ENCODE measurements at regions not wholly inside any gene's neighbourhood (a gene's known extent, or its start where the extent isn't known, plus 50 kb on each side); places are given as distances from the start of the nearest gene placed in this dataset.

DNA sequence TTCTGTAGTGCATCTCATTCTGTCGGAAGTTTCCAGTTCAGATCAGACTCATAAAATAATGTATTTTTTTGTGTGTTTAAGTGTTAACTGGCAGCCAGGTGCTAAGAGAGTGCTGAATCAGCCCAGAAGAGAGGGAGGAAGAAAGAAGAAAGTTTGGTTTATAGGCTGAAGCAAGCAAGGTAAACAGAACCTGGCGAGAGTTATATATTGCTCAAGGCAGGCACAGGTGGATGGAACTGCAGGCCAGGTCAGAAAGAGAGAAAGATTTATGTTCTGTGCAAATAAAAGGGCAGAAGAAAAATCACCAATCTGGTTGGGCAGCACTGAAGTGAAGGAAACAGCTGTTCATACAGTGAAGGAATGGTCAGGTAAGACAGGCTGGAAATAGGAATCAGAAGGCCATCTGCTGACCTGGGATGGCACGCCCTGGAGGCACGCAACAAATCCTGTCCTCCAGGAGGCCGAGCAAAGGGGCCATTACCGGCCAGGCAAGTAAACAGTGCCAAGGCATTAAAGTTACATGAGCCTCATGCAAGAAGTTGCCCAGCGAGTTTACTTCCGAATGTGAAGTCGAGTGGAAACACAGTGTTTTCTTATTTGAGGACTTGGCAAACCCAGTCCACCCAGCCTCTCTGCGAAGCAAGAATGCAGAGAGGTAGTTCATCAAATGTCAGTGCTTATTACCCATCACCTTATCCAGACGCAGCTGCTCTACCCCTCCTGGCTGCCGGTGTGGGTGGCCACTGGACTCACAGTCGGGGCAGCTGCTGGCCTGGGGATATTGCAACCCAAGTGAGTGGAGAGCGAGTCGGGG, 309.8 kb downstream of the VPS13C start:
- no TSS peak for BruUV-seq (replicated peaks)
- Histone ChIP-seq H3K9me3 (replicated peaks; ENCODE audit: control insufficient read depth, insufficient read depth, low read length) (no peaks in the 10 kb centered on the region), H3K79me2 (ENCODE audit: control insufficient read depth, insufficient read depth, low read length) (no peaks in the 10 kb centered on the region), H3K27me3 (ENCODE audit: control insufficient read depth in 2 of 2, insufficient read depth in 2 of 2, low read length in 2 of 2) (no peaks in the 10 kb centered on the region), H3K4me3 (replicated peaks in 1 of 3; ENCODE audit: insufficient read depth in 1 of 3, low read depth in 1 of 3, low read length in 3 of 3) (no peak overlapping the region), H3K4me1 (ENCODE audit: control insufficient read depth, extremely low read depth, insufficient read depth, low read length) (no peaks in the 10 kb centered on the region), H3K27ac (ENCODE audit: insufficient read depth, low read depth, low read length) (no peak overlapping the region), H3K9ac (replicated peaks; ENCODE audit: extremely low read depth, insufficient read depth, low read length) (no peak overlapping the region), H4K20me1 (replicated peaks; ENCODE audit: control insufficient read depth, extremely low read depth, insufficient read depth, low read length) (no peaks in the 10 kb centered on the region), H3K36me3 (ENCODE audit: control insufficient read depth in 2 of 2, extremely low read depth in 1 of 2, insufficient read depth in 2 of 2, low read length in 2 of 2) (no peaks in the 10 kb centered on the region), H3K4me2 (ENCODE audit: insufficient read depth, low read length) (no peak overlapping the region), H2AFZ (ENCODE audit: low read depth, low read length) (no peak overlapping the region), H3K9me1 (replicated peaks; ENCODE audit: control insufficient read depth, extremely low read depth, insufficient read depth, low read length) (no peaks in the 10 kb centered on the region)
- intact Hi-C loops (cut with micrococcal nuclease): no loop called here
- DNase-seq (ENCODE audit: low read depth, low spot score) (no peak), FAIRE-seq (no peak)
- ChIA-PET POLR2A (no interaction called here), CTCF (interaction anchor here (1.7 kb wide), 1 partner anchor 555 kb away, joined by 4 read pairs; no protein-coding TSS in a partner anchor)
- dilution Hi-C loops (cut with MboI; ENCODE audit: extremely low pct_ligation_motif_present, low sequenced_read_pairs): no loop called here
- TF ChIP-seq GATA2 (IDR thresholded peaks at IDR 0.05; ENCODE audit: insufficient read depth, insufficient read length, low read depth, low read length) (no peak), JUN (IDR thresholded peaks at IDR 0.05; ENCODE audit: borderline replicate concordance, insufficient read depth, insufficient read length, low read depth) (no peak), POLR2AphosphoS5 (IDR thresholded peaks at IDR 0.05; ENCODE audit: insufficient read depth, low read depth, low read length) (no peak), CTCF (IDR thresholded peaks at IDR 0.05; ENCODE audit: extremely low read depth in 1 of 2, insufficient read depth in 1 of 2, low read depth in 1 of 2, low read length in 2 of 2) (no peak), MAX (IDR thresholded peaks at IDR 0.05; ENCODE audit: insufficient read depth, insufficient read length) (no peak), FOS (IDR thresholded peaks at IDR 0.05; ENCODE audit: borderline replicate concordance, insufficient read depth, low read length) (no peak), POLR2A (IDR thresholded peaks at IDR 0.05; ENCODE audit: low read depth, low read length) (no peak), MYC (IDR thresholded peaks at IDR 0.05; ENCODE audit: low read depth, low read length) (no peak), EZH2 (IDR thresholded peaks at IDR 0.05; ENCODE audit: borderline replicate concordance, low read depth, low read length, severe bottlenecking) (no peak)
